Suprapubic skin (tissue), 4 donors: ENCODE measurements at regions not wholly inside any gene's neighbourhood (a gene's known extent, or its start where the extent isn't known, plus 50 kb on each side); places are given as distances from the start of the nearest gene placed in this dataset.
"Not testable (repeated sequence)": the region's sequence is repeated elsewhere in the genome, so short reads cannot be mapped to it uniquely, and the experiment has no call there.

Source experiments
- DNase-seq, 2 donors: peaks; one replicate each; pipeline ENCODE4 v3.0.0-alpha.2; 2019; ENCODE audit warnings: low spot score in 2 of 2
- H3K27ac ChIP-seq: fragments of 200-600 bp; sonication (generic); one replicate; pipeline ENCODE4 v1.5.1; 2019
- H3K27me3 ChIP-seq: fragments of 200-600 bp; sonication (generic); one replicate; pipeline ENCODE4 v1.5.1; 2019
- H3K36me3 ChIP-seq: fragments of 200-600 bp; sonication (generic); one replicate; pipeline ENCODE4 v1.5.1; 2019
- H3K4me1 ChIP-seq: fragments of 200-600 bp; sonication (generic); one replicate; pipeline ENCODE4 v1.5.1; 2019
- H3K4me3 ChIP-seq: fragments of 200-600 bp; sonication (generic); one replicate; pipeline ENCODE4 v1.5.1; 2019; ENCODE audit warnings: mild to moderate bottlenecking
- H3K9me3 ChIP-seq: fragments of 200-600 bp; sonication (generic); one replicate; pipeline ENCODE4 v1.5.1; 2019
- CTCF ChIP-seq, 2 donors: fragments of 200-600 bp in 1 of 2; fragments of 450-650 bp in 1 of 2; sonication (generic) in 1 of 2; IDR thresholded peaks; one replicate each; pipeline ENCODE4 v1.5.1; 2016 to 2019; ENCODE audit warnings: antibody characterized with exemption in 2 of 2, mild to moderate bottlenecking in 1 of 2, moderate library complexity in 1 of 2
- EP300 ChIP-seq: sonication (generic); formaldehyde crosslinking; IDR thresholded peaks from one replicate; pipeline ENCODE4 v1.6.1; 2017; ENCODE audit warnings: antibody characterized with exemption
- POLR2A ChIP-seq, 2 donors: fragments of 450-650 bp; IDR thresholded peaks; one replicate each; pipeline ENCODE4 v1.6.1; 2017; ENCODE audit warnings: antibody characterized with exemption in 2 of 2, mild to moderate bottlenecking in 2 of 2, moderate library complexity in 2 of 2
- POLR2AphosphoS5 ChIP-seq, 3 donors: sonication (generic); formaldehyde crosslinking; IDR thresholded peaks; one replicate each; pipeline ENCODE4 v1.6.1; 2017; ENCODE audit warnings: antibody characterized with exemption in 3 of 3
- WGBS: methylation state at CpG from one replicate; pipeline ENCODE4 v1.1.5; 2018; 5-methylcytosine and 5-hydroxymethylcytosine counted together

GRCh38 chr18:57954935-57955334 is 89.1 kb upstream of the NEDD4L start:
- Histone ChIP-seq H3K27ac (no peak overlapping the region), H3K27me3 (peaks cover 4% of the 10 kb centered on the region), H3K4me3 (no peak overlapping the region), H3K36me3 (no peaks in the 10 kb centered on the region), H3K4me1 (peaks cover 11% of the 10 kb centered on the region), H3K9me3 (no peaks in the 10 kb centered on the region)
- TF ChIP-seq EP300 (no peak), CTCF (IDR thresholded peaks at IDR 0.05) (no peak), POLR2A (IDR thresholded peaks at IDR 0.05) (no peak), POLR2AphosphoS5 (IDR thresholded peaks at IDR 0.05) (no peak)
- no peak for DNase-seq
- 70% methylated on average over 4 of the region's 4 CpGs for WGBS

GRCh38 chr18:57953883-57954282 is 90.1 kb upstream of the NEDD4L start:
- Histone ChIP-seq H3K36me3 (no peaks in the 10 kb centered on the region), H3K4me1 (peaks cover 11% of the 10 kb centered on the region), H3K27me3 (peaks cover 4% of the 10 kb centered on the region), H3K27ac (no peak overlapping the region), H3K9me3 (no peaks in the 10 kb centered on the region), H3K4me3 (no peak overlapping the region)
- 54% methylated on average over 5 of the region's 5 CpGs for WGBS
- TF ChIP-seq CTCF (IDR thresholded peaks at IDR 0.05): no peak
- TF ChIP-seq EP300: no peak
- no peak for TF ChIP-seq POLR2A (IDR thresholded peaks at IDR 0.05)
- TF ChIP-seq POLR2AphosphoS5 (IDR thresholded peaks at IDR 0.05): no peak
- no peak for DNase-seq

- H3K4me1 ChIP-seq: peaks cover 14% of the 10 kb centered on the region
- no peaks in the 10 kb centered on the region for H3K36me3 ChIP-seq
- no peaks in the 10 kb centered on the region for H3K9me3 ChIP-seq
- peaks cover 4% of the 10 kb centered on the region for H3K27me3 ChIP-seq
- TF ChIP-seq CTCF (IDR thresholded peaks at IDR 0.05) (no peak), POLR2AphosphoS5 (IDR thresholded peaks at IDR 0.05) (no peak), EP300 (no peak), POLR2A (IDR thresholded peaks at IDR 0.05) (no peak)
- H3K4me3 ChIP-seq: no peak overlapping the region
- no peak overlapping the region for H3K27ac ChIP-seq
- no peak for DNase-seq
- 47% methylated on average over 10 of the region's 10 CpGs for WGBS
These were observed 91.8 kb upstream of the NEDD4L start for GRCh38 chr18:57951999-57952774.

- Histone ChIP-seq H3K36me3 (no peaks in the 10 kb centered on the region), H3K27me3 (no peaks in the 10 kb centered on the region), H3K27ac (no peak overlapping the region), H3K9me3 (no peaks in the 10 kb centered on the region), H3K4me3 (no peak overlapping the region), H3K4me1 (peaks cover 19% of the 10 kb centered on the region)
- WGBS: 84% methylated on average over 8 of the region's 8 CpGs
- no peak for DNase-seq
- no peak for TF ChIP-seq CTCF (IDR thresholded peaks at IDR 0.05)
- no peak for TF ChIP-seq POLR2AphosphoS5 (IDR thresholded peaks at IDR 0.05)
- TF ChIP-seq EP300: no peak
- no peak for TF ChIP-seq POLR2A (IDR thresholded peaks at IDR 0.05)
These were observed 92.8 kb upstream of the NEDD4L start for GRCh38 chr18:57951117-57951796.

- TF ChIP-seq POLR2AphosphoS5 (IDR thresholded peaks at IDR 0.05) (no peak), EP300 (no peak), CTCF (IDR thresholded peaks at IDR 0.05) (no peak), POLR2A (IDR thresholded peaks at IDR 0.05) (no peak)
- Histone ChIP-seq H3K27me3 (no peaks in the 10 kb centered on the region), H3K9me3 (no peaks in the 10 kb centered on the region), H3K4me3 (no peak overlapping the region), H3K4me1 (peaks cover 19% of the 10 kb centered on the region), H3K36me3 (no peaks in the 10 kb centered on the region), H3K27ac (no peak overlapping the region)
- WGBS: 87% methylated on average over 2 of the region's 2 CpGs
- no peak for DNase-seq
These were observed 93.5 kb upstream of the NEDD4L start for GRCh38 chr18:57950542-57950941.

- not testable (repeated sequence) for H3K9me3 ChIP-seq, DNase-seq
- WGBS: 93% methylated on average over 7 of the region's 7 CpGs
These were observed 94.7 kb upstream of the NEDD4L start for GRCh38 chr18:57949335-57949734.

More at GRCh38 chr18:57949335-57949734, 94.7 kb upstream of the NEDD4L start:
- H3K36me3 ChIP-seq, H3K4me3 ChIP-seq, H3K27me3 ChIP-seq, H3K27ac ChIP-seq: not testable (repeated sequence)
- peaks cover 19% of the 10 kb centered on the region for H3K4me1 ChIP-seq
